ENCODE measurements at regions not wholly inside any gene's neighbourhood (a gene's known extent, or its start where the extent isn't known, plus 50 kb on each side); places are given as distances from the start of the nearest gene placed in this dataset.
"Not testable (repeated sequence)": the region's sequence is repeated elsewhere in the genome, so short reads cannot be mapped to it uniquely, and the experiment has no call there.

- H3K27ac ChIP-seq (ENCODE audit: low read depth, low read length), result no peak overlapping the region
- H3K4me3 ChIP-seq (ENCODE audit: low read length), result no peak overlapping the region
- no peaks in the 10 kb centered on the region for H3K27me3 ChIP-seq (ENCODE audit: insufficient read depth, low read length)
- H3K4me1 ChIP-seq (ENCODE audit: insufficient read depth, low read length), result no peaks in the 10 kb centered on the region
- no peaks in the 10 kb centered on the region for H3K36me3 ChIP-seq (ENCODE audit: insufficient read depth, low read length)
- WGBS, result 80% methylated on average over 1 of the region's 1 CpG
- no peaks in the 10 kb centered on the region for H3K9me3 ChIP-seq (ENCODE audit: insufficient read depth, low read depth, low read length)
- H3K9ac ChIP-seq (ENCODE audit: low read depth, low read length), result no peak overlapping the region
Observed at GRCh38 chr20:40894237-40894630, 134.4 kb upstream of the TOP1 start.

- Histone ChIP-seq H3K27ac (ENCODE audit: low read depth, low read length) (no peak overlapping the region), H3K9me3 (ENCODE audit: insufficient read depth, low read depth, low read length) (no peaks in the 10 kb centered on the region), H3K4me3 (ENCODE audit: low read length) (no peak overlapping the region), H3K9ac (ENCODE audit: low read depth, low read length) (no peak overlapping the region), H3K4me1 (ENCODE audit: insufficient read depth, low read length) (no peaks in the 10 kb centered on the region), H3K36me3 (ENCODE audit: insufficient read depth, low read length) (no peaks in the 10 kb centered on the region), H3K27me3 (ENCODE audit: insufficient read depth, low read length) (no peaks in the 10 kb centered on the region)
- WGBS, result 59% methylated on average over 3 of the region's 3 CpGs
Observed at GRCh38 chr20:40895182-40895581, 133.4 kb upstream of the TOP1 start.

DNA sequence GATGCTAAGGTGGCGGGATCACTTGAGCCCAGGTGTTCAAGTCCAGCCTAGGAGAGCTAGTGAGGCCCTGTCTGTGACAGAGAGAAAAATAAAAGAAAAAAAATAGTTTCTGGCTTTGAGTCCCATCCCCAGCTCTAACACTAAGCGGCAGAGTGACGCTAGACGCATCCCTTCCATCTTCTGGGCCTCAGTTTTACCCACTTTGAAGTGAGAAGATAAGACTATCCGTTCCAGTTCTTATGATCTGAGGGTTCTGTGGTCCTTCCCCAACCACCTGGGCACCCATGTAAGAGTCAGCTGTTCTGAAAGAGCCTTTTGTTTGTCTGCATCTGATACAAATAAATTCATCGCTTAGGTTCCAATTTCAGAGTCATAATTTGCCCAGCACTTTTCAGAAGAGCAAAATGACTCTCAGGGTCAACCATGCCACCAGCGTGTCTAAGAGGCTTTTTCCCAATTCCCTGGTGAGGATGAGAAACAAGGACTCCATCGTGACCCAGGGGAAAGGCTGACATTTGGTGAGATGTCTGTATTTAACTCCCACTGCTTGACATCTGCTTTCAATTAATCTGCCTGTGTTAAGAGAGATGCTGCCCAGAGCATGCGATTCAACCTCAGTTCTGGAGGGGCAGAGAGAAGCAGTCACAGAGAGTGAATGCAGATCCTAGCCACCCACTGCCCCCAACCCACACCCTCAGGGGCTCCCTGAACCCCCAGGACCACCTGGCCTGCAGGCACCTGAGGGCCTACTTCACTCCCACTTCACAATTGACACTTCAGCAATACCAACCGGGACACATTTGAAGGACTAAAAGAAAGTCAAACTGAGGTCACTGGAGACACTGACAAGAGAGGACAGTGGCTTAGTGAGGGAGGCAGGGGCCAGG is 131.6 kb upstream of the TOP1 start:
- Histone ChIP-seq H3K27ac (ENCODE audit: low read depth, low read length) (no peak overlapping the region), H3K4me1 (ENCODE audit: insufficient read depth, low read length) (no peaks in the 10 kb centered on the region), H3K4me3 (ENCODE audit: low read length) (no peak overlapping the region), H3K36me3 (ENCODE audit: insufficient read depth, low read length) (no peaks in the 10 kb centered on the region), H3K27me3 (ENCODE audit: insufficient read depth, low read length) (no peaks in the 10 kb centered on the region), H3K9ac (ENCODE audit: low read depth, low read length) (no peak overlapping the region), H3K9me3 (ENCODE audit: insufficient read depth, low read depth, low read length) (no peaks in the 10 kb centered on the region)
- WGBS, result 85% methylated on average over 10 of the region's 10 CpGs

DNA sequence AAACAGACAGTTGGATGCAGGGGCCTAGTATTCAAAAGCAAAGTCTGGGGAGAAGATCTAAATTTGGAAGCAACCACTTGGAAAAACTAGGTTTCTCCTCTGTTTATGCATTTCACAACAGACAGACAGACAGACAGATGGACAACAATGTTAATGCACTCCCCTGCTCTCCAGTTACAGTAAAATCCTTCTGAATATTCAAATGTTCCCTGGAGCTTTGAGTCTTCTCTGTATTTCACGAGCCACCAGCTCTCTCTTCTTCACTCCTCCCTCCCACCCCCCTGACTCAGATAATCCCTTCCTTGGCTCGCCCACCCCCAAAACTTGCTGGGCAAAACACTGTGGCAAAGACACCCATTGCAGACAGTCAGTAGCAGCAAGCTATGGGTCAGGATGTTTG is 129.3 kb upstream of the TOP1 start:
- Histone ChIP-seq H3K4me3 (ENCODE audit: low read length) (no peak overlapping the region), H3K36me3 (ENCODE audit: insufficient read depth, low read length) (no peaks in the 10 kb centered on the region), H3K4me1 (ENCODE audit: insufficient read depth, low read length) (no peaks in the 10 kb centered on the region), H3K9me3 (ENCODE audit: insufficient read depth, low read depth, low read length) (no peaks in the 10 kb centered on the region), H3K27me3 (ENCODE audit: insufficient read depth, low read length) (no peaks in the 10 kb centered on the region), H3K27ac (ENCODE audit: low read depth, low read length) (no peak overlapping the region), H3K9ac (ENCODE audit: low read depth, low read length) (no peak overlapping the region)
- WGBS, result 48% methylated on average over 2 of the region's 2 CpGs

DNA sequence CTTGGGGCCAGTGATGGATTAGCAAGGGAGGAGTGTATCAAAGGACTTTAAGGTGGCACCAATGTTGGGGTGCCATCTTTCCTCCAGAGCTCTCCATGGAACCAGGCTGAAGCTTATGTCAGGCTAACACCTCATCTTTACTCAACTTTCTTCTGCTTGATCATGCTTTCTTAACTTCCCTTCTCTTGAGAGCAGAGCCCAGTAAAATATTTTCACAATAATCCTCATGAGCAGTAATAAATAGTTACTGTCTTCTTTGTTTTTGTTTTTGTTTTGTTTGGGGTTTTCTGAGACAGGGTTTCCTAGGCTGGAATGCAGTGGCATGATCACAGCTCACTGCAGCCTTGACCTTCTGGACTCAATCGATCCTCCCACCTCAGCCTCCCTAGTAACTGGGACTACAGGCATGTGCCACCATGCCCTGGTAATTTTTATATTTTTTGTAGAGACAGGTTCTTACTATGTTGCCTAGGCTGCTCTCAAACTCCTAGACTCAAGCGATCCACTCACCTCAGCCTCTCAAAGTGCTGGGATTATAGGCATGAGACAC is 127.9 kb upstream of the TOP1 start:
- whole genome bisulfite sequencing, result 100% methylated on average over 2 of the region's 2 CpGs
- H3K9me3 ChIP-seq (ENCODE audit: insufficient read depth, low read depth, low read length), result no peaks in the 10 kb centered on the region
- H3K4me1 ChIP-seq (ENCODE audit: insufficient read depth, low read length), result no peaks in the 10 kb centered on the region
- H3K27ac ChIP-seq (ENCODE audit: low read depth, low read length), result no peak overlapping the region
- H3K27me3 ChIP-seq (ENCODE audit: insufficient read depth, low read length), result no peaks in the 10 kb centered on the region
- H3K9ac ChIP-seq (ENCODE audit: low read depth, low read length), result no peak overlapping the region
- no peaks in the 10 kb centered on the region for H3K36me3 ChIP-seq (ENCODE audit: insufficient read depth, low read length)
- H3K4me3 ChIP-seq (ENCODE audit: low read length), result no peak overlapping the region

- Histone ChIP-seq H3K36me3 (ENCODE audit: insufficient read depth, low read length) (no peaks in the 10 kb centered on the region), H3K9me3 (ENCODE audit: insufficient read depth, low read depth, low read length) (no peaks in the 10 kb centered on the region), H3K27me3 (ENCODE audit: insufficient read depth, low read length) (no peaks in the 10 kb centered on the region), H3K27ac (ENCODE audit: low read depth, low read length) (no peak overlapping the region), H3K9ac (ENCODE audit: low read depth, low read length) (no peak overlapping the region), H3K4me3 (ENCODE audit: low read length) (no peak overlapping the region), H3K4me1 (ENCODE audit: insufficient read depth, low read length) (no peaks in the 10 kb centered on the region)
- 85% methylated on average over 1 of the region's 1 CpG for WGBS
Observed at GRCh38 chr20:40902661-40903060, 126.0 kb upstream of the TOP1 start.

- Histone ChIP-seq H3K9ac (ENCODE audit: low read depth, low read length) (no peak overlapping the region), H3K4me3 (ENCODE audit: low read length) (no peak overlapping the region), H3K27ac (ENCODE audit: low read depth, low read length) (no peak overlapping the region), H3K27me3 (ENCODE audit: insufficient read depth, low read length) (no peaks in the 10 kb centered on the region), H3K36me3 (ENCODE audit: insufficient read depth, low read length) (no peaks in the 10 kb centered on the region), H3K9me3 (ENCODE audit: insufficient read depth, low read depth, low read length) (no peaks in the 10 kb centered on the region), H3K4me1 (ENCODE audit: insufficient read depth, low read length) (no peaks in the 10 kb centered on the region)
- 94% methylated on average over 5 of the region's 5 CpGs for WGBS
Observed at GRCh38 chr20:40908309-40908708, 120.3 kb upstream of the TOP1 start.

DNA sequence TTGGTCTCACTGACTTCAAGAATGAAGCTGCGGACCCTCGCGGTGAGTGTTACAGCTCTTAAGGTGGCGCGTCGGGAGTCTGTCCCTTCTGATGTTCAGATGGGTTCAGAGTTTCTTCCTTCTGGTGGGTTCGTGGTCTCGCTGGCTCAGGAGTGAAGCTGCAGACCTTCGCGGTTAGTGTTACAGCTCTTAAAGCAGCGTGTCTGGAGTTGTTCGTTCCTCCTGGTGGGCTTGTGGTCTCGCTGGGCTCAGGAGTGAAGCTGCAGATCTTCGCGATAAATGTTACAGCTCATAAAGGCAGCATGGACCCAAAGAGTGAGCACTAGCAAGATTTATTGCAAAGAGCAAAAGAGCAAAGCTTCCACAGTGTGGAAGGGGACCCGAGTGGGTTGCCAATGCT is 119.1 kb upstream of the TOP1 start:
- not testable (repeated sequence) for H3K9ac ChIP-seq (ENCODE audit: low read depth, low read length)

DNA sequence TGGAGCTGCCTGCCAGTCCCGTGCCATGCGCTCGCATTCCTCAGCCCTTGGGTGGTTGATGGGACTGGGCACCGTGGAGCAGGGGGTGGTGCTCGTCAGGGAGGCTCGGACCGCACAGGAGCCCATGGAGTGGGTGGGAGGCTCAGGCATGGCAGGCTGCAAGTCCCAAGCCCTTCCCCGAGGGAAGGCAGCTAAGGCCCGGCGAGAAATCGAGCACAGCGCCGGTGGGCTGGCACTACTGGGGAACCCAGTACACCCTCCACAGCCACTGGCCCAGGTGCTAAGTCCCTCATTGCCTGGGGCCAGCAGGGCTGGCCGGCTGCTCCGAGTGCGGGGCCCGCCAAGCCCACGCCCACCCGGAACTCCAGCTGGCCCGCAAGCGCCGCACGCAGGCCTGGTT is 118.2 kb upstream of the TOP1 start:
- H3K27me3 ChIP-seq (ENCODE audit: insufficient read depth, low read length); H3K27ac ChIP-seq (ENCODE audit: low read depth, low read length); H3K9me3 ChIP-seq (ENCODE audit: insufficient read depth, low read depth, low read length); H3K9ac ChIP-seq (ENCODE audit: low read depth, low read length); H3K36me3 ChIP-seq (ENCODE audit: insufficient read depth, low read length); H3K4me3 ChIP-seq (ENCODE audit: low read length); H3K4me1 ChIP-seq (ENCODE audit: insufficient read depth, low read length): not testable (repeated sequence)
- 95% methylated on average over 20 of the region's 23 CpGs for WGBS

More for the DNA sequence above, 119.1 kb upstream of the TOP1 start:
- not testable (repeated sequence) for H3K4me3 ChIP-seq (ENCODE audit: low read length); H3K27ac ChIP-seq (ENCODE audit: low read depth, low read length); H3K36me3 ChIP-seq (ENCODE audit: insufficient read depth, low read length); H3K9me3 ChIP-seq (ENCODE audit: insufficient read depth, low read depth, low read length); H3K4me1 ChIP-seq (ENCODE audit: insufficient read depth, low read length); H3K27me3 ChIP-seq (ENCODE audit: insufficient read depth, low read length)
- WGBS, result 97% methylated on average over 16 of the region's 16 CpGs

DNA sequence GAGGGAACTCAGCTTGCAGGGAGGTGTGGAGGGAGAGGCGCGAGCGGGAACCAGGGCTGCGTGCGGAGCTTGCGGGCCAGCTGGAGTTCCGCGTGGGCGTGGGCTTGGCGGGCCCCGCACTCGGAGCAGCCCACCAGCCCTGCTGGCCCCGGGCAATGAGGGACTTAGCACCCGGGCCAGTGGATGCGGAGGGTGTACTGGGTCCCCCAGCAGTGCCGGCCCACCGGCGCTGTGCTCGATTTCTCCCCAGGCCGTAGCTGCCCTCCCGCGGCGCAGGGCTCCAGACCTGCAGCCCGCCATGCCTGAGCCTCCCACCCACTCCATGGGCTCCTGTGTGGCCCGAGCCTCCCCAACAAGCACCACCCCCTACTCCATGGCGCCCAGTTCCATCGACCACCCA is 117.5 kb upstream of the TOP1 start:
- H3K4me3 ChIP-seq (ENCODE audit: low read length); H3K27me3 ChIP-seq (ENCODE audit: insufficient read depth, low read length); H3K27ac ChIP-seq (ENCODE audit: low read depth, low read length); H3K4me1 ChIP-seq (ENCODE audit: insufficient read depth, low read length); H3K36me3 ChIP-seq (ENCODE audit: insufficient read depth, low read length); H3K9me3 ChIP-seq (ENCODE audit: insufficient read depth, low read depth, low read length); H3K9ac ChIP-seq (ENCODE audit: low read depth, low read length): not testable (repeated sequence)
- 95% methylated on average over 27 of the region's 27 CpGs for WGBS

GRCh38 chr20:40913224-40914185 is 115.1 kb upstream of the TOP1 start:
- Histone ChIP-seq H3K36me3 (ENCODE audit: insufficient read depth, low read length) (no peaks in the 10 kb centered on the region), H3K27ac (ENCODE audit: low read depth, low read length) (no peak overlapping the region), H3K9me3 (ENCODE audit: insufficient read depth, low read depth, low read length) (no peaks in the 10 kb centered on the region), H3K27me3 (ENCODE audit: insufficient read depth, low read length) (no peaks in the 10 kb centered on the region), H3K4me1 (ENCODE audit: insufficient read depth, low read length) (no peaks in the 10 kb centered on the region), H3K4me3 (ENCODE audit: low read length) (no peak overlapping the region), H3K9ac (ENCODE audit: low read depth, low read length) (no peak overlapping the region)
- WGBS, result 93% methylated on average over 34 of the region's 34 CpGs
